Stimulated activated CD4-positive, alpha-beta T cell treated with anti-CD3 and anti-CD28 coated beads, Interleukin-4, amount 100 ng/mL, for 24 hours (primary cell): ENCODE measurements at regions not wholly inside any gene's neighbourhood (a gene's known extent, or its start where the extent isn't known, plus 50 kb on each side); places are given as distances from the start of the nearest gene placed in this dataset.

Source experiments
- DNase-seq: peaks from one replicate; pipeline ENCODE4 v3.0.0-alpha.2; 2020

DNA sequence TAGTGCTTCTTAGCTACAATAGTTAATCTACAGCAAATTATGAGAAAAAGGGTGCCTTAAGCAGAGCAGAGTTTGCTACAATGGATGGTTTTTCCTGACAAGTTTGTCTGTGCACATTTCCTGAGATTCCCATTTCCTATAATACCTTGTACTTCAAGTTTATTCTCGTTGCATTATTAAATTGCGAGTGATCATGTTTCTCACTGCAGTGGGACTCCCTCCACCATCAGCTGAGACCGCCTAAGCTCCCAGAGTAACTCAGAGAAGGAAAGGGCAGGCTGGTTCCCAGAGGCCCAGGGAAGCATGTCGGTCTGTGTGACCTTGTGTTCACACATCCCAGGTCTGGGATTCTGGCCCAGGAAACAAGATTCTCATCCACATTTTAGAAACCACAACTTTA, 162.1 kb downstream of the ARL4C start:
- no peak for DNase-seq

DNA sequence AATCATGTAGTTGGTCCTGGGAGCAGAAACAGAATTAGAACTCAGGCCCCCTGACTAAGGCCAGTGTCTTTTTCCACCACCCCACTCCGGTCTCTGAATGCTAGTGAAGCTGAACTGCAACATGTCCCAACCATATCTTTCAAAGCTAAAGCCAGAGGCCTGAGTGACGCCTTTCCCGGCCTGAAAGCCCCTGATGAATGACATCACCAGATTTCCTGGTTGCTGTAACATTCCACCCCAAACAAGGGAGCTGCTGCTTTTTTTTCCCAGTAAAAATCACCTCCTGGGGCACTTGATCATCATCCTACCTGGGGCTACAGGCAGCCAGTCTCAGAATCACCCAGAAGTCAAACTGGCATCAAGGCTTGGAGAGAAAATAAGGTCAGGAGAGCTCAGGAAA, 162.7 kb downstream of the ARL4C start:
- DNase-seq: no peak

DNA sequence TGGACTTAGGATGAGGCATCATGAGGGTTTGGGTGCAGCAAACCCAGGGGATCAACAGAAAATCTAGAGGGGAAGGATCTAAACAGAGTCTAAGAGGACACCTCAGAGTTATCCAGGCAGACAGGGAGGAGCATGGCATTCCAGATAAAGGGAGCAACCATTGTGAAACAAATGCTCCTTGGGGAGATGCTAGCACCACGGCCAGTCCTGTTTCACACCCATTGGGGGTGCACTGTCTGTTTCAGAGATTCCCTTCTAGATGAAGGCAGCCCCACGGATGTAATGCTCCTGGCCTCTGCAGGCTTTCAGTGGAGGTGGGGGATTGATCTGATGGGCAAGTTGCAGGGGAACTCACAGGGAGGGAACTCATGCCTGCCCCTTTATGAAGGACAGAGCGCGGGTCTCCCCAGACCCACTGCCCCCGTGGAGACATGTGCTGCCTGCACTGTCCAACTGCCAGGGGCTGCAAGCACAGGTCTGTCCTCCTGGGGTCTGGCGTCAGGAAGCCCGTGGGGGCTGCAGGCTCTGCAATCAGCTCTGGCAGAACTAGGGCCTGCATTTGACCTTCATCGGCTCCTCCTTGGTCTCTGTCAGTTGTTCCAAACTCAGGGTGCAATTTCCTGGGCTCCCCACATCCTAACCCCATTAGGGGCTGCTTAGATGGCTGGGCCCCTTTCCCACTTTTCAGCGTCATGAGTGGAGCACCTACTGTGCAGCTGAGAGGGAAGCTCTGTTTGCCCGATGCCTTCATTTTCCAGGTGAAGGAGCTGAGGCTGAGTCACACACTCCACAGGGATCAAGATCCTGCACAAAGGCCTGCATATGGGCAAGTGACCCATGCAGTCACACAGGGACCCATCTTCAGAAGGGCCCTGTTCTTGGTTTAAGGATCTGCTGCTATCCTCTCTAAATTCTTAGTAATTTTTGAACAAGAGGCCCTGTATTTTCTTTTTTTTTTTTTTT, 163.4 kb downstream of the ARL4C start:
- DNase-seq: no peak

DNA sequence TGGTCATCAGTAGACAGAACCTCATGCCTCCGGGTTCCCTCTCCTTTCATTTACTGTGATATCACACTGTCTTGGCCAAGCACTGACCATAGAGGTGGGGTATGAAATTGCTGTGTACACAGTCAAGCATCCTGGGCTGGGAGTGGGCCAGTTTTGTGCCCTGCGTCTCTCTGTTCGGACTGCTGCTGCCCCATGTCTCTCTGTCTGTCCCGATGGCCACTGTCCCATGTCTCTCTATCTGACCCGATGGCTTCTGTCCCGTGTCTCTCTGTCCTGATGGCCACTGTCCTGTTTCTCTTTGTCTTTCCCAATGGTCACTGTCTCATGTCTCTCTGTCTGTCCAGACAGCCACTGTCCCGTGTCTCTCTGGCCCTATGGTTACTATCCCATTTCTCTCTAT, 164.9 kb downstream of the ARL4C start:
- no peak for DNase-seq

DNA sequence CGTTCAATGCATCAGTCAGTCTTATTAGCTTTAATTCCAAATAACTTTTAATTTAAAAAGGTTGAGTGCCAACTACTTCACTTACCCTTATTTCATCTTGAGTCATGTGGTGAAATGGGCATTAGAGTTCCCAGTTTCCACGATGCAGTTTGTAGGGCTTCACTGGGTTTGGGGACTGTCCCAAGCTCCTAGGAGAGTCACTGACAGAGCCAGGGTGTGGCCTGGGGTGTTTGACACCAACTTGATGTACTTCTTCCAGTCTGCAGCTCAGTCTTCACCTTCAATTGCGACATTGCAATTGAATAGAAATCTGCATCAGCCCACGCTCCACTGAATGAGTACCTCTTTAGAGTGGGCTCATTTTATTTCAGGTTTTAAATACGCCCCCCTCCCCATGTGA, 165.3 kb downstream of the ARL4C start:
- DNase-seq: no peak

DNA sequence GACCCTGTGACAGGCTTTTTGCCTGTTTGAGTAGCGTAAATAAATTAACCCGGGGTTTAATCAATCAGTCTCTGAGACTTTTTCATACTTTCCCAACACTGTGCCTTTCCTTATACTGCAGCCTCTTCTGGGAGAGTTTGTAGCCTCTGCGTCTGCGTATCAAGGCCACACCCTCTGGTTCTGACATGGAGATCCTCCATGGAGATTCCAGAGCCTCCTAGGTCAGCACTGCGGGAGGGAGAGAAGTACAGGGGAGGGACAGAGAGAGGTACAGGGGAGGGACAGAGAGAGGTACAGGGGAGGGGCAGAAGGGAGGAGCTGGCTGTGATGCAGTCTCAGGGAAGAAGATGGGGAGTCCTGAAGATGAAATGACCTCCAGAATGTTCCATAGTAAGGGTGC, 166.0 kb downstream of the ARL4C start:
- DNase-seq: no peak

DNA sequence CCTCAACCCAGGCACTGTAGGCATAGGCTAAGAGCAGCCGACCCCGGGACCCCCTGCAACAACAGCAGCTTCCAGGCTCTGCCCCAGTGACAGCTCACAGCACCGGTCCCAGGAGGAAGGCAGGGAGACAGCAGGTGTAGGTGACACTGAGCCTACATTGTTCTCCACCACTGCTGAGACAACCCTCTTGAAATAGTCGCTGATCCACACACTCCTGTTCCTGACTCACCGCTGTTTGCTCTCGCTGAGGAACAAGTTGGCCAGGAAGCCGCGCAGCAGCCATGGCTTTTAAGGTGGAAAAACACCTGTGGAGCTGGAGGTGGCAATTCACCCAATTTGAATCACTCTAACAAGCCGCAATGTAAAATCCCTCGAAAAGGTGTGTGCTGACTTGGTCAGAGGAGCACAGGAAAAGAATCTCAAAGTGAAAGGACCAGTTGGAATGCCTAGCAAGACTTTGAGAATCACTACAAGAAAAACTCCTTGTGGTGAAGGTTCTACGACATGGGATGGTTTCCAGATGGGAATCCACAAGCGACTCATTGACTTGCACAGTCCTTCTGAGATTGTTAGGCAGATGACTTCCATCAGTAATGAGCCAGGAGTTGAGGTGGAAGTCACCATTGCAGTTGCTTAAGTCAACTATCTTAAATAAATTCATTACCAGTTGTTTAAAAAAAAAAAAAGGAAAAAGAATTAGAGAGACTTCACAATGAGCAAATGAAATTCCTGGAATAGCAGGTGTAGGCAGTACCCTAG, 167.5 kb downstream of the ARL4C start:
- no peak for DNase-seq

DNA sequence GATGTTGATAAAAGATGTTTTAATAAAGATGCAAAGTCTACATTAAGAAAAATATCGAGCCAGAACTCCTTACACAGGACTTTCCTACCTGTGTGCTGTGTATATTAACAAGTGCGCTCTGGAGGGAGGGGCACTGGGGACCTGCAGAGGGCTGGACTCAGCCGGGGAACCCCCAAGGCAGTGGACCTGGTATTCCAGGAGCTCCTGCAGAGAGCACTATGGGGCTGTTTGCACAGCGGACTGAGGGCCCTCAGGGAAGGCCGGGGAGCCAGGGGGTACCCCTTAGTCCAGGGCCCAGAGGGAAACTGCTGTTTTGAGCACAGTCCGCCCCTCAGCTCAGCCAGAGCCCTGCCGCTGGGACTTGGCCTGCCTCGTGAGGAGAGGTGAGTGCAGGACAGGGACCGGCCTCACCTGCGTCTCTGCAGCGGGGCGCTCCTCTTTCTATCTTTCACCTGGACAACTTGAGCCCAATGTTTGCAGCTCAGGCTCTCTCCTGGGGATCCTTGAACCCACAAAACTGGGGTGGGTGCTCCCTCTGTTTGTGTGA, 168.4 kb downstream of the ARL4C start:
- no peak for DNase-seq

DNA sequence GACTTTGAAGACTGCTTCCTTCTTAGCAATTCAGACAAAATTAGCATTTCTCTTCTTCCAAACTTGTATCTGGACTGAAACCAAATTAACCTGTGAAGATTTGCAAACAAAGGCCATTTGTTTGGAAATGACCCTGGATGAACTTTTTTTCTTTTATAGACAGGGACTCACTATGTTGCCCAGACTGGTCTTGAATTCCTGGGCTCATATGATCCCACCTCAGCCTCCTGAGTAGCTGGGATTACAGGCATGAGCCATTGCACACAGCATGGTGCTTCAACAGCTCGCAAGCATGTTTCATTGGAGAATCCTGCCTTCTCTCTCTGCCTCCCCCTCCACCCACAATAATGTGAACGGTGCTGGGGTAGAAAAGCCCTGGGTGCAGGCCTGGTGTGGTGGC, 170.2 kb downstream of the ARL4C start:
- no peak for DNase-seq

DNA sequence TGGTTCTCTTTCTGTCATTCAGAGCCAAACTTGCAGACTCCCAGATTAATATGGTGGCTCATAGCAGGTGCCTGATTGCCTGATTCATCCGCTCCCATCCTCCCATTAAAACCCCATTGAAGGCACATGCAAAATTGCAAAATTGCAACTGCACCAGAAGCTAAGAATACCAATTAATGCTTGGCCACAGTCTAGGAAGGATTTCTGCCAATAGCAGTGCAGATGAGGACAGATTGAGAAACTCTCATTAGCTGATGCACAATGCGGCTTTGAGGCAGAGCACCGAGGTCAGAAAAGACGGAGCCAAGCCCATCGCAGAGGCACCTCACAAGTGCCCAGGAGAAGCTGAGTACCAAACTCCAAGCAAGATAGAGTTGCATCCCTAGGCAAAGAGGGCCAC, 172.8 kb downstream of the ARL4C start:
- DNase-seq: no peak

DNA sequence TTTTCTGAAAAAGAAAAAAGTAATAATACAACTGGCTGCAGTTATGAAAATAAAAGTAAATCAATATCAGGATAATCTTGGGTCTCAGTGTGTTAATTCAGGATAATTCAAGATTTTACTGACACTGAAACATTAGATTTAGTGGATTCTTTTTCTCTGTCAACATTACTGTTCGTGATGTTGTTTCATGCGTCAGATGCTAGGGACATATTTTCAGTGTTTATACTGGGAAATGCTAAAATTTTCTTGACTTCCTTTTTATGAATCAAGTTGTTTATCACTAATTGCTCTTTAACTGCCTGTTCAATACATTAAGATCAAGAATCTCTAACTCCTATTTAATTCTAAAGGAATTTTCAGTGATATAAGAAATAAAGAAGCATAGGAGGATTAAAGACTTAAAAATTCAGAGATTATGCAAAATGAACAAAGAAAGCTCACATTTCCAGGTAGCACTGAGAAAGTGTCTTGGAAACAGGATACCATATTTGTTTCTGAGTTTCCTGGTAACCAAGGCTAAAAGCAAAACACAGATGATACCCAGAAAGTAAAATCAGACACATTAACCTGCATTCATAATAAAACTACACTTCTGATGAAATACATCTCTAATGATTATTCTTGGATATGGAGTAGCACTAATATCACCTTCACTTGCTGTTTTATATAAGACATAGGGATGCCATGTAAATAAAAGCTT, 174.0 kb downstream of the ARL4C start:
- DNase-seq: no peak

DNA sequence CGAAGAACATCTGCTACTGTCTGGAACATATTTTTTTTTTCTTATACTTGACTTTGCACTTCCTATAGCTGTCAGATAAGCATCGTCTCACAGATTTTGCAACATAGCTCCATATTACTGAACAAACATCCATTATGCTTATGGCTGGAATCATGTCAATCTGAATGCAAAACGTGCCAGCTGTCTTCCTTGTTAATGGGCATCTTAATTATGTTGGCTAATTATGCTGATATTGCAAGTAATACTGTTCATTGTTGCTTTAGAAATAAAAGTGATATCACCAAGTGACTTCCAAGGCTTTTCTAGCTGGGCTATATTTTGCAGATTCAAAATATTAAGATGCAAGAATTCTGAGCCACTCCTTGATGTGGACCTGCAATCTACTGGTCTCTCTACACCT, 176.8 kb downstream of the ARL4C start:
- DNase-seq: no peak

DNA sequence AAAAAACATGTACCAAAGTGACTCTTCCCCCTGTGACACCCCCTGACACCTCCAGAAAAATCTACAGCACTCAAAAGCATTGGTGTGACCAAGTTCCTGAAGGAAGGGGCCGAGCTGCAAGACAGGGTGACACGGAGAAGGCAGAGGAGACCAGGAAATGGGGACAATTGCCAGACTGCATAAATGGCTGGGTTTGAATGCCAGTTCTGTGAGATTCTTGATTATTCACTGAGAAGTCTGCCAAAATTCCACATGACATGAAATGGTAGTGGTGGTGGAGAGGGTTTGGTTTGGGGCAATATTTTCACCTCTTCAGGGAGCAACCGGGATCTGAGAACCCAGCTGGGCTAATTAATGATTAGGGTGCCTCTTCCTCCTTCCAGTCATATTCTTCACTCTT, 178.5 kb downstream of the ARL4C start:
- DNase-seq: no peak

DNA sequence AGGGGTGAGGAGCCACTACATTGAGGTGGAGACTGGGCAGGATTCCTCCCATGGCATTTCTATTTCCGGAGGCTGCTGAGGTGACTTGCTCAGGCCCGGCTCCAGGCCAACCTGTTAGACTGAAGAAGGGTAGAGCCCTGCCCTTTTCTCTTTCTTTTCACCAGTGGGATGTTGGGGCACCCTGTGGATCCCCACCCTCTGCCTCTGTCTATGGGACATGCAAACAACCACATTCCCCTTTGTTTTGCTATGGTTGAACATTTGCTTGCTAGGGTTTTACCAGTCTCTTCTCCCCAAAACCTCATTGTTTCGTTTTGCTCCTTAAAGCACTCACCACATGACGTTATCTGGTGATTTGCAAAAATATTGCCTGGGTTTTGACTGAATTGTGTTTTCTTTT, 183.3 kb downstream of the ARL4C start:
- DNase-seq: no peak

DNA sequence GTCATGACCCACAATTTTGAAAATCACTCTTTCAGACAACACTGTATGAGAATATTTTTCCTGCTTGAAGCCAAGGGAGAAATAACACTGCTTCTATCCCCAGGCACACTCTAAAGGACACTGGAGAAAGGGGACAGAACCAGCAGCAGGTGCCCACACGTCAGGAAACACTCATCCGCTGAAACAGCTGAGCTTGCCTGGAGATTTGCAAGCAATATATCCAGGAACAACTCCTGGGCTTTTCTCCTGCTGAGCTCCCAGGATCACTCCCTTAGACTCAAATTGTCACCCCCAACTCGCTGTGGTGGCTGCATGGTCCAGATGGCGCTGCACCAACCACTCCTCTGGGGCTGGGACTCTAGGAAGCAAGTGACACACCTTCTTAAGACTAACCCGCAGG, 186.7 kb downstream of the ARL4C start:
- no peak for DNase-seq

DNA sequence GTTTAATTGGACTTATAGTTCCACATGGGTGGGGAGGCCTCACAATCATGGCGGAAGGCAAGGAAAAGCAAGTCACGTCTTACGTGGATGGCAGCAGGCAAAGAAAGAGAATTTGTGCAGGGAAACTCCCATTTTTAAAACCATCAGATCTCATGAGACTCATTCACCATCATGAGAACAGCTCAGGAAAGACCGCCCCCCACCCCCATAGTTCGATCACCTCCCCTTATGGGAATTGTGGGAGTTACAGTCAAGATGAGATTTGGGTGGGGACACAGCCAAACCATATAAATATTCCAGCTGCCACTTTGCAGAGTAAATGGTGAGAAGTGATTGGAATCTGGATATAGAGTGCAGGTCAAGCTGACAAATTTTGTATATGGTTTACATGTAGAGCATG, 187.4 kb downstream of the ARL4C start:
- DNase-seq: no peak

DNA sequence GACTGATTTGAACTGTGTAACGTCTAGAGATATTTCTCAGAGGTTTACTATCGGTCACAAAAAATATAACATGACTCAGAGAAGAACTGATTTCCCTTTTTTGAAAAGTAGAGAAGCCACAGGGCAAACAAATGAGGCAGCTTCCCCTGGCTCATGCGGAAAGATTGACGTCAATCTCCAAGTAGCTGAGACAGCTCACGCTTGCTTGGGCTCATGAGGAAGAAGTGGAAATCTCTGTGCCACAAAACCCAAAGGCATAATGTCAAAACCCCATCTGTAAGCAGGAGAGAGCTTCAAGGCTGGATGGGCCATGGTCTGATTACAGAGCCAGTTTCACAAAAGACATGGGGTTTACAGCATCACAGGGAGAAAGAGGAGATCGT, 188.1 kb downstream of the ARL4C start:
- DNase-seq: peak; percentile 79

DNA sequence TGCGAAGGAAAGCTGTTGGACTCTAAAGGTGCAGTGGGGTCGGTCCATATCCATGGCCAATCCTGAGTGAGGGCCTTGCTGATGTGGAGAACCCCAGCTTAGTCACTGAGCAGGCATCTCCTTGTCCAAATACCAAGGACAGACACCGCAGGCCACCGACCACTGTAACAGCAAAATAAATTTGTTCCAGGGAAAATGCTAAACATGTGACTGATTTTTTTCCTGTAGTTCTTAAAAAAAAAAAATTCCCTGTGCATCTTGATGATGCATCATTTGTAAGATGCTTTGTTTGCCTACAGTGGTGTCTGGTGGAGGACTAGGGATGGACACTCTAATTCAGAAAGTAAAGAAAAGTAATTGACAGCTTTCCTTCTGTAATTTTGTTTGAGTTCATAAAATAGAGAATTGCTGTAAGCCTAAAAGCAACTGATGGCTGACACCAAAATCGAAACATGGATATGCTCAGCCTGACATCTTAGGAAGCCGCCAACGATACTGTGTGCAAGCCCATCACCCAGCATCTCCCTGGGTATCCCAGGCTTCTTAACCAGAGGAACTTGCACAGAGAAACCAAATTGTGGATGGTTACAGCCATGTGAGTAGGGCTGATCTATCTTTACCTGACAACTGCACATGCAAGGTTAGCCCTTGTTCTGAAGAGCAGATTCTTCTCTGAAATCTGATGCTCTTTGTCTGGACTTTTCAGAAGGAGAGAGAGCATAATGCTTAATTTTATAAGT, 188.6 kb downstream of the ARL4C start:
- DNase-seq: no peak

DNA sequence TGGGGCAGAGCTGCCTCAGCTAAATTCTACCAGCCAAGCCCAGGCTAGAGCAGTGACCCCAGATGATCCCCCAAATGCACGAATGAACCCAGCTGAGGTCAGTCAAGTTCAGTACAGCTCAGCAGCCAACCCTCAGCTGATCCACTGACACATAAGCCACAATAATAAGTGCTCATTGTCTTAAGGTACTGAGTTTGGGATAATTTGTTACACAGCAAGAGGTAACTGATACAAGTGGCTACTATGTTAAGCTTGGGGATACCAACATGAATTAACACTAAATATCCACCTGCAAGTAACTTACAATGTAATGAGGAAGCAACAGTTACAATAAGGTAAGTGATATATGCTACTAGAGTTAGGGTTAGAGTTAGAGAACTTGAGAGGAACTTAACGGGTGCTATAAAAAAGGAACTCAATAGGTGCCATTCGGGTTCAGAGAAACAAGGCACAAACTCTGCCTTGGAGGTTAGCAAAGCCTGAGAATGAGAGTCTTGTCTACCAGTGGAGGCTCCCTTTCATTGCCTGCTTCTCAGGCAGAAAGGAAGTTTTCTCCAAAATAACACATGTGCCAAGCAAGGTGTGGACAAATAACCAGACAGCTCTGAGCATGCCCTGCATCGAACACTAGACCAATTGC, 189.4 kb downstream of the ARL4C start:
- DNase-seq: no peak

DNA sequence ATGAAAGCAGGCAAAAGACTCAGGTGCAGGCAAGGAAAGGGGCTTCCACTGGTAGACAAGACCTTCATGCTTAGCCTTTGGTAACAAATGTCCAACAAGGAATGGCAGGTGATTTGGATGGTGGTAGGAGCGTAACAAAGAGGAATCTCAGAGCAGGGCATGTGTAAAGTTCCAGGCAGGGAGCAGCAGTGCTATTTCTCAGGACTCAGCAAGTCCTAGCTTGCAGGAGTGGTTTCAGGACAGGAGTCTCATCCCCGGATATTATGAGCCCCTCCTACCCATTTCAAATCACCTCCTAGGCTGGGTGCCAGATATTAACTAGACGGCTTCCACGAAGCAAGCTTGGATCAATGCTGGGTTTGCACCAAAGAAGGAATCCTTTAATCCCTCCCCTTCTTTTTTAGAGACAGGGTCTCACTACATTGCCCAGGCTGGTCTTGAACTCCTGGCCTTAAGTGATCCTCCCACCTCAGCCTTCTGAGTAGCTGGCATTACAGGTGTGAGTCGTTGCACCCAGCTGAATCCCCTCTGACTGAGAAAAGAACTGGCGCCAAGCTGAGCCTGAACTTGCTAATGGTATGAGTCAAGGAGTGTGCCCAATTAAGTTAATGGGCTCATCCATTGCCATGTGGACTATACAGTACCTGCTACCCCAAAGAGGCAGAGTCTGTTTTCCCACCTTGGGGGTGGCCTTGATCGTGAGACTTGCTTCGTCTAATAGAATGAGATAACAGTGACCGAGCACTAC, 190.3 kb downstream of the ARL4C start:
- no peak for DNase-seq

DNA sequence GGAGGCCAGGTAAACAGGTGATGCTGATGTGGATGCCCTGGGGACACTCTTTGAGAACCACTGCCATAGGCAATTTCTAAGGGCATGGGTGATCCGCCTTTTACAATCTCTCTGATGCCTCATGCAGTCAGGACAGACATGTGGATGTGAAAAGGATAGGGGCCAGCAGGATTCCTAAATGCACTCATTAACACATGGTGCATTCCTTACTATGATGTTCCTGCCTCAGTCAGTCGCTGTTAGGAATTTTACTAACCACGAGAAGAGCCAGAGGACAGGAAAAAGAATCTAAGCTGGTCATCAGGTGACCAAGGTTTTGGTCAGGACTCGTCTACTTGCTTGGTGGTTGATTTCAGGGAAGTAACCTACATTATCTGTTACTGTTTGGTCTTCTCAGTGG, 191.0 kb downstream of the ARL4C start:
- DNase-seq: no peak
